GM23338 (cell line): ENCODE measurements at regions not wholly inside any gene's neighbourhood (a gene's known extent, or its start where the extent isn't known, plus 50 kb on each side); places are given as distances from the start of the nearest gene placed in this dataset.

Source experiments
- ATAC-seq: fragments of 200-7000 bp; cut with Tn5 transposase; 3 replicates; pipeline ENCODE4 v1.9.1; 2020
- DNase-seq: peaks from one replicate; pipeline ENCODE4 v3.0.0-alpha.2; 2015; ENCODE audit warnings: low spot score
- H2AFZ ChIP-seq: fragments of 200-600 bp; sonication (generic); 2 replicates; pipeline ENCODE4 v1.8.0; 2016; ENCODE audit warnings: antibody characterized with exemption, mild to moderate bottlenecking, moderate library complexity
- H3F3A ChIP-seq: fragments of 200-600 bp; sonication (generic); replicated peaks from 2 replicates; pipeline ENCODE4 v1.8.0; 2017; ENCODE audit warnings: antibody characterized with exemption, mixed run types, low read depth
- H3K27ac ChIP-seq: fragments of 200-600 bp; sonication (generic); 2 replicates; pipeline ENCODE4 v1.6.1; 2016; ENCODE audit warnings: low read depth
- H3K27me3 ChIP-seq: fragments of 200-600 bp; sonication (generic); 2 replicates; pipeline ENCODE4 v1.8.0; 2016; ENCODE audit warnings: mild to moderate bottlenecking, mixed run types, moderate library complexity; ENCODE audit not compliant: insufficient read depth
- H3K36me3 ChIP-seq: fragments of 200-600 bp; sonication (generic); 2 replicates; pipeline ENCODE4 v1.8.0; 2016; ENCODE audit warnings: mild to moderate bottlenecking; ENCODE audit not compliant: insufficient read depth
- H3K4me1 ChIP-seq: fragments of 200-600 bp; sonication (generic); 2 replicates; pipeline ENCODE4 v1.8.0; 2016; ENCODE audit warnings: mild to moderate bottlenecking, moderate library complexity; ENCODE audit not compliant: insufficient read depth
- H3K4me2 ChIP-seq: fragments of 200-600 bp; sonication (generic); 2 replicates; pipeline ENCODE4 v1.7.1; 2017; ENCODE audit warnings: mixed run types
- H3K4me3 ChIP-seq: fragments of 200-600 bp; sonication (generic); 2 replicates; pipeline ENCODE4 v1.6.1; 2016; ENCODE audit warnings: mixed run types
- H3K79me2 ChIP-seq: fragments of 200-600 bp; sonication (generic); replicated peaks from 2 replicates; pipeline ENCODE4 v1.8.0; 2017; ENCODE audit warnings: mild to moderate bottlenecking; ENCODE audit not compliant: insufficient read depth
- H3K9me2 ChIP-seq: fragments of 200-600 bp; sonication (generic); 2 replicates; pipeline ENCODE4 v1.8.0; 2017; ENCODE audit not compliant: insufficient read depth
- H4K20me1 ChIP-seq: fragments of 200-600 bp; sonication (generic); replicated peaks from 2 replicates; pipeline ENCODE4 v1.8.0; 2017; ENCODE audit warnings: mild to moderate bottlenecking; ENCODE audit not compliant: insufficient read depth
- H3K27ac Mint-ChIP-seq: 2 replicates; pipeline ENCODE4 v1.8.0; 2020; ENCODE audit warnings: inconsistent platforms, mild to moderate bottlenecking, moderate library complexity, mixed read lengths
- H3K27me3 Mint-ChIP-seq: 3 replicates; pipeline ENCODE4 v1.8.0; 2022; ENCODE audit warnings: low read depth, mild to moderate bottlenecking, moderate library complexity, mixed read lengths, inconsistent platforms; ENCODE audit not compliant: insufficient read depth, poor library complexity
- H3K36me3 Mint-ChIP-seq: 3 replicates; pipeline ENCODE4 v1.8.0; 2021; ENCODE audit warnings: low read depth, mild to moderate bottlenecking, inconsistent platforms, moderate library complexity, mixed read lengths
- H3K4me1 Mint-ChIP-seq: 3 replicates; pipeline ENCODE4 v1.8.0; 2020; ENCODE audit warnings: mild to moderate bottlenecking, inconsistent platforms, mixed read lengths
- H3K4me3 Mint-ChIP-seq: 3 replicates; pipeline ENCODE4 v1.8.0; 2021; ENCODE audit warnings: moderate library complexity, mild to moderate bottlenecking, inconsistent platforms, mixed read lengths
- H3K9me3 Mint-ChIP-seq: 3 replicates; pipeline ENCODE4 v1.8.0; 2020; ENCODE audit warnings: moderate library complexity, mild to moderate bottlenecking, inconsistent platforms, mixed read lengths
- CREB1 ChIP-seq: fragments of 250-450 bp; sonication (Bioruptor Pico); IDR thresholded peaks from 2 replicates; pipeline ENCODE4 v1.5.0; 2020; ENCODE audit warnings: low read depth, mild to moderate bottlenecking, moderate library complexity
- ETS1 ChIP-seq: IDR thresholded peaks from 2 replicates; pipeline ENCODE4 v1.6.1; 2016; ENCODE audit warnings: antibody characterized with exemption
- EZH2 ChIP-seq: fragments of 200-600 bp; sonication (generic); IDR thresholded peaks from one replicate; pipeline ENCODE4 v1.8.0; 2017; ENCODE audit warnings: antibody characterized with exemption, mild to moderate bottlenecking, low read depth; ENCODE audit not compliant: unreplicated experiment
- EZH2phosphoT487 ChIP-seq: fragments of 200-600 bp; sonication (generic); IDR thresholded peaks from one replicate; pipeline ENCODE4 v1.8.1; 2018; ENCODE audit warnings: antibody characterized with exemption; ENCODE audit not compliant: unreplicated experiment
- JUNB ChIP-seq: IDR thresholded peaks from one replicate; pipeline ENCODE4 v1.6.1; 2016; ENCODE audit warnings: antibody characterized with exemption; ENCODE audit not compliant: unreplicated experiment
- NANOG ChIP-seq: IDR thresholded peaks from 2 replicates; pipeline ENCODE4 v1.6.1; 2016; ENCODE audit warnings: antibody characterized with exemption, borderline replicate concordance
- POLR2AphosphoS5 ChIP-seq: IDR thresholded peaks from 2 replicates; pipeline ENCODE4 v1.6.1; 2016; ENCODE audit warnings: antibody characterized with exemption, low read depth
- REST ChIP-seq: IDR thresholded peaks from one replicate; pipeline ENCODE4 v1.6.1; 2018; ENCODE audit warnings: antibody characterized with exemption; ENCODE audit not compliant: unreplicated experiment
- STAT1 ChIP-seq: IDR thresholded peaks from one replicate; pipeline ENCODE4 v1.6.1; 2016; ENCODE audit warnings: antibody characterized with exemption; ENCODE audit not compliant: unreplicated experiment
- ZNF114 ChIP-seq: fragments of 250-450 bp; sonication (Bioruptor Pico); IDR thresholded peaks from 2 replicates; pipeline ENCODE4 v1.5.0; 2020; ENCODE audit warnings: mild to moderate bottlenecking, moderate library complexity
- ZNF331 ChIP-seq: fragments of 250-450 bp; sonication (Bioruptor Pico); IDR thresholded peaks from 2 replicates; pipeline ENCODE4 v1.5.0; 2020; ENCODE audit warnings: low read depth, mild to moderate bottlenecking, moderate library complexity

- no peaks in the 10 kb centered on the region for H3K9me3 Mint-ChIP-seq
- peaks cover 10% of the 10 kb centered on the region for H3K27me3 Mint-ChIP-seq
- H3K27ac Mint-ChIP-seq, result no peak overlapping the region
- peak; percentile 46 for DNase-seq
- peaks cover 21% of the 10 kb centered on the region for H3K4me1 Mint-ChIP-seq
- Histone ChIP-seq H3K27me3 (no peaks in the 10 kb centered on the region), H2AFZ (peak overlapping the region; percentile 93), H3K79me2 (no peaks in the 10 kb centered on the region), H3K4me1 (peaks cover 9% of the 10 kb centered on the region), H4K20me1 (no peaks in the 10 kb centered on the region), H3K27ac (no peak overlapping the region), H3K9me2 (no peaks in the 10 kb centered on the region), H3K36me3 (no peaks in the 10 kb centered on the region), H3F3A (no peaks in the 10 kb centered on the region), H3K4me3 (no peak overlapping the region), H3K4me2 (peak overlapping the region; percentile 43)
- no peak overlapping the region for H3K4me3 Mint-ChIP-seq
- no peaks in the 10 kb centered on the region for H3K36me3 Mint-ChIP-seq
- peak; percentile 73 for ATAC-seq
- TF ChIP-seq ETS1, result no peak
- no peak for TF ChIP-seq REST
These were observed 69.4 kb upstream of the DAB2IP start for GRCh38 chr9:121581786-121582600.

GRCh38 chr9:121582641-121583040 lies 68.8 kb upstream of the DAB2IP start:
- ATAC-seq, result peak; percentile 28
- Mint-ChIP-seq H3K36me3 (no peaks in the 10 kb centered on the region), H3K9me3 (no peaks in the 10 kb centered on the region), H3K4me3 (no peak overlapping the region), H3K27me3 (peaks cover 12% of the 10 kb centered on the region), H3K4me1 (peaks cover 21% of the 10 kb centered on the region), H3K27ac (no peak overlapping the region; the same call in 1 of the 2 replicates)
- Histone ChIP-seq H4K20me1 (no peaks in the 10 kb centered on the region), H3K36me3 (no peaks in the 10 kb centered on the region), H3K4me2 (no peak overlapping the region), H3K4me1 (peaks cover 9% of the 10 kb centered on the region), H3F3A (no peaks in the 10 kb centered on the region), H3K27me3 (no peaks in the 10 kb centered on the region), H3K79me2 (no peaks in the 10 kb centered on the region), H2AFZ (peak overlapping the region; percentile 93; the same call in 1 of the 2 replicates), H3K4me3 (no peak overlapping the region), H3K27ac (no peak overlapping the region), H3K9me2 (no peaks in the 10 kb centered on the region)
- DNase-seq, result no peak
- no peak for TF ChIP-seq NANOG
- no peak for TF ChIP-seq STAT1
- no peak for TF ChIP-seq JUNB
- TF ChIP-seq CREB1 (CRISPR knock-in tag), result no peak
- TF ChIP-seq ZNF331 (CRISPR knock-in tag), result no peak
- no peak for TF ChIP-seq POLR2AphosphoS5
- no peak for TF ChIP-seq ZNF114 (CRISPR knock-in tag)
- no peak for TF ChIP-seq EZH2
- no peak for TF ChIP-seq ETS1
- TF ChIP-seq EZH2phosphoT487, result no peak
- no peak for TF ChIP-seq REST
